SK-N-SH (cell line): ENCODE measurements at regions not wholly inside any gene's neighbourhood (a gene's known extent, or its start where the extent isn't known, plus 50 kb on each side); places are given as distances from the start of the nearest gene placed in this dataset.

ENCODE experiments used
- CTCF ChIP-seq: fragments of 200-600 bp; sonication (generic); IDR thresholded peaks from 2 replicates; pipeline ENCODE4 v1.6.1; 2017; ENCODE audit warnings: antibody characterized with exemption, mild to moderate bottlenecking, moderate library complexity
- ELF1 ChIP-seq: IDR thresholded peaks from 2 replicates; pipeline ENCODE4 v1.4.0; 2012
- EP300 ChIP-seq, 2 experiments: IDR thresholded peaks; 2 replicates each; pipeline versions ENCODE4 v1.4.0 to v1.6.1; 2012; ENCODE audit warnings: borderline replicate concordance in 1 of 2, low read depth in 1 of 2, low read length in 1 of 2
- FOSL2 ChIP-seq: IDR thresholded peaks from 2 replicates; pipeline ENCODE4 v1.4.0; 2012; ENCODE audit warnings: low read depth, mild to moderate bottlenecking, moderate library complexity, borderline replicate concordance

GRCh38 chr4:138347561-138347960, 105.4 kb upstream of the SLC7A11 start:
- TF ChIP-seq EP300 (IDR thresholded peaks at IDR 0.05; ENCODE audit: borderline replicate concordance in 1 of 2, low read depth in 1 of 2, low read length in 1 of 2) (no peak), CTCF (no peak), ELF1 (no peak), FOSL2 (no peak)
